GM21825 (cell line): ENCODE measurements at regions not wholly inside any gene's neighbourhood (a gene's known extent, or its start where the extent isn't known, plus 50 kb on each side); places are given as distances from the start of the nearest gene placed in this dataset.

ENCODE experiments used
- ATAC-seq: cut with Tn5 transposase; IDR thresholded peaks from one replicate; pipeline ENCODE4 v1.9.1; 2021; ENCODE audit warnings: mild to moderate bottlenecking, moderate library complexity; ENCODE audit not compliant: unreplicated experiment

- ATAC-seq = no peak
These were observed 356.2 kb downstream of the METTL15 start for GRCh38 chr11:28464252-28464867.

GRCh38 chr11:28463826-28464225, 355.6 kb downstream of the METTL15 start:
- no peak for ATAC-seq

- ATAC-seq = no peak
These were observed 353.7 kb downstream of the METTL15 start for GRCh38 chr11:28461846-28462245.

- ATAC-seq = no peak
These were observed 353.1 kb downstream of the METTL15 start for GRCh38 chr11:28461338-28461737.

- no peak for ATAC-seq
These were observed 352.2 kb downstream of the METTL15 start for GRCh38 chr11:28460348-28460747.

GRCh38 chr11:28459912-28460311, 351.7 kb downstream of the METTL15 start:
- ATAC-seq = no peak

- ATAC-seq = no peak
These were observed 349.4 kb downstream of the METTL15 start for GRCh38 chr11:28457481-28458065.

- ATAC-seq = no peak
These were observed 340.0 kb downstream of the METTL15 start for GRCh38 chr11:28448186-28448585.

- ATAC-seq = no peak
These were observed 339.0 kb downstream of the METTL15 start for GRCh38 chr11:28447226-28447625.

- ATAC-seq = no peak
These were observed 333.9 kb downstream of the METTL15 start for GRCh38 chr11:28442131-28442530.

GRCh38 chr11:28439403-28439802, 331.2 kb downstream of the METTL15 start:
- no peak for ATAC-seq

- ATAC-seq = no peak
These were observed 311.9 kb downstream of the METTL15 start for GRCh38 chr11:28420099-28420498.

GRCh38 chr11:28417601-28418323, 309.6 kb downstream of the METTL15 start:
- no peak for ATAC-seq

GRCh38 chr11:28412029-28412428, 303.8 kb downstream of the METTL15 start:
- ATAC-seq = no peak

GRCh38 chr11:28401446-28401845, 293.3 kb downstream of the METTL15 start:
- no peak for ATAC-seq

GRCh38 chr11:28400331-28401100, 292.3 kb downstream of the METTL15 start:
- ATAC-seq = no peak

- no peak for ATAC-seq
These were observed 285.2 kb downstream of the METTL15 start for GRCh38 chr11:28393348-28393747.

- no peak for ATAC-seq
These were observed 276.2 kb downstream of the METTL15 start for GRCh38 chr11:28384418-28384817.

- no peak for ATAC-seq
These were observed 275.3 kb downstream of the METTL15 start for GRCh38 chr11:28383456-28383855.
